GM12878 (cell line): ENCODE measurements at regions not wholly inside any gene's neighbourhood (a gene's known extent, or its start where the extent isn't known, plus 50 kb on each side); places are given as distances from the start of the nearest gene placed in this dataset.

ENCODE experiments used
- ATAC-seq: fragments of 200-7000 bp; cut with Tn5 transposase; 3 replicates; pipeline ENCODE4 v1.9.1; 2020; ENCODE audit warnings: mild to moderate bottlenecking, moderate library complexity
- BruUV-seq: library from RNA; stranded (reverse); fragments of 400-500 nt; replicated peaks from 2 replicates; lab custom pipeline; 2021; lab: Mats Ljungman, UMichigan
- CTCF ChIA-PET: fragments of 300-600 bp; sonication (Branson Sonifier 250); formaldehyde crosslinking; extraction: SDS; loops from one replicate; lab custom pipeline; 2021; ENCODE audit warnings: inconsistent platforms; lab: Yijun Ruan, JAX
- POLR2A ChIA-PET: fragments of 350-600 bp; formaldehyde crosslinking; extraction: SDS; loops from one replicate; lab custom pipeline; 2021; ENCODE audit warnings: inconsistent platforms; lab: Charles Lee
- RAD21 ChIA-PET: fragments of 300-600 bp; sonication (Branson Sonifier 250); formaldehyde crosslinking; loops from one replicate; lab custom pipeline; 2023; ENCODE audit warnings: antibody characterized with exemption; ENCODE audit not compliant: unreplicated experiment; lab: Charles Lee
- SMC1A ChIA-PET: fragments of 300-600 bp; sonication (Branson Sonifier 250); formaldehyde crosslinking; loops from one replicate; lab custom pipeline; 2023; ENCODE audit not compliant: unreplicated experiment, uncharacterized antibody; lab: Charles Lee
- DNase-seq: peaks from one replicate; pipeline ENCODE4 v3.0.0-alpha.2; 2011; ENCODE audit warnings: low read depth, low spot score
- FAIRE-seq: peaks from 3 replicates; lab custom pipeline; 2011; peaks lifted over from hg19 to GRCh38; lab: Jason Lieb, UNC
- H2AFZ ChIP-seq: 2 replicates; pipeline ENCODE4 v1.6.0; 2011; ENCODE audit warnings: low read depth, low read length, control low read depth; ENCODE audit not compliant: control insufficient read depth
- H3K27ac ChIP-seq: 2 replicates; pipeline ENCODE4 v1.5.1; 2011; ENCODE audit warnings: control low read depth; ENCODE audit not compliant: control insufficient read depth, insufficient read depth
- H3K27me3 ChIP-seq, 2 experiments: replicated peaks in 1 of 2; 2 replicates each; pipeline versions ENCODE4 v1.6.0 to v1.6.1; 2011; ENCODE audit warnings: low read length in 1 of 2; ENCODE audit not compliant: control insufficient read depth in 2 of 2, insufficient read depth in 2 of 2
- H3K36me3 ChIP-seq, 2 experiments: 2 replicates each; pipeline ENCODE4 v1.5.1; 2011; ENCODE audit warnings: low read length in 1 of 2; ENCODE audit not compliant: control insufficient read depth in 2 of 2, insufficient read depth in 2 of 2
- H3K4me1 ChIP-seq: 2 replicates; pipeline ENCODE4 v1.6.1; 2011; ENCODE audit warnings: mild to moderate bottlenecking, low read length, moderate library complexity, mixed read lengths; ENCODE audit not compliant: control insufficient read depth, insufficient read depth
- H3K4me2 ChIP-seq: 2 replicates; pipeline ENCODE4 v1.6.0; 2011; ENCODE audit warnings: control low read depth; ENCODE audit not compliant: control insufficient read depth, insufficient read depth
- H3K4me3 ChIP-seq: fragments of 200-600 bp; sonication (generic); 2 replicates; pipeline ENCODE4 v1.5.1; 2016
- H3K79me2 ChIP-seq: 2 replicates; pipeline ENCODE4 v1.6.0; 2011; ENCODE audit warnings: low read length; ENCODE audit not compliant: control insufficient read depth, insufficient read depth
- H3K9ac ChIP-seq: 2 replicates; pipeline ENCODE4 v1.8.0; 2011; ENCODE audit warnings: low read length, control low read depth, mixed read lengths; ENCODE audit not compliant: control insufficient read depth, insufficient read depth
- H3K9me3 ChIP-seq: replicated peaks from 3 replicates; pipeline ENCODE4 v1.5.1; 2011; ENCODE audit warnings: mild to moderate bottlenecking, low read length; ENCODE audit not compliant: control insufficient read depth, insufficient read depth
- H4K20me1 ChIP-seq: 2 replicates; pipeline ENCODE4 v1.6.0; 2011; ENCODE audit not compliant: control insufficient read depth, insufficient read depth
- BACH1 ChIP-seq: fragments of 450-650 bp; IDR thresholded peaks from 2 replicates; pipeline ENCODE4 v1.6.1; 2017; ENCODE audit warnings: mild to moderate bottlenecking, borderline replicate concordance
- BCL11A ChIP-seq: IDR thresholded peaks from 2 replicates; pipeline ENCODE4 v1.6.1; 2011; ENCODE audit warnings: low read depth, low read length
- CREB1 ChIP-seq: IDR thresholded peaks from 2 replicates; pipeline ENCODE4 v1.6.1; 2012; ENCODE audit warnings: low read depth, mild to moderate bottlenecking, inconsistent platforms
- EGR1 ChIP-seq, 2 experiments: IDR thresholded peaks; 1 replicate in 1 of 2; 2 replicates in 1 of 2; pipeline ENCODE4 v1.6.1; 2011 to 2012; ENCODE audit warnings: low read depth in 2 of 2, low read length in 2 of 2, borderline replicate concordance in 1 of 2, mild to moderate bottlenecking in 1 of 2, moderate library complexity in 1 of 2
- EP300 ChIP-seq, 2 experiments: fragments of 150-350 bp in 1 of 2; IDR thresholded peaks; 2 replicates each; pipeline ENCODE4 v1.6.1; 2011 to 2012; ENCODE audit warnings: low read depth in 2 of 2, low read length in 2 of 2, borderline replicate concordance in 1 of 2, improper control_type of control experiment in 1 of 2, inconsistent platforms in 1 of 2; ENCODE audit not compliant: control insufficient read depth in 1 of 2
- IKZF1 ChIP-seq: fragments of 450-650 bp; conservative IDR thresholded peaks from 2 replicates; pipeline ENCODE4 v1.6.1; 2017; ENCODE audit warnings: antibody characterized with exemption, mild to moderate bottlenecking
- KLF5 ChIP-seq: fragments of 450-650 bp; IDR thresholded peaks from 2 replicates; pipeline ENCODE4 v1.6.1; 2014; ENCODE audit warnings: mild to moderate bottlenecking; ENCODE audit not compliant: partially characterized antibody
- NFIC ChIP-seq: IDR thresholded peaks from 2 replicates; pipeline ENCODE4 v1.6.1; 2012; ENCODE audit warnings: low read depth, mild to moderate bottlenecking, inconsistent platforms, low read length, moderate library complexity
- RBBP5 ChIP-seq: fragments of 200-600 bp; sonication (generic); conservative IDR thresholded peaks from 2 replicates; pipeline ENCODE4 v1.6.1; 2016
- SIX5 ChIP-seq: IDR thresholded peaks from 2 replicates; pipeline ENCODE4 v1.6.1; 2011; ENCODE audit warnings: mild to moderate bottlenecking, low read depth, low read length, moderate library complexity; ENCODE audit not compliant: severe bottlenecking
- ZBED1 ChIP-seq: IDR thresholded peaks from 2 replicates; pipeline ENCODE4 v1.6.1; 2016; ENCODE audit warnings: borderline replicate concordance
- ZBTB40 ChIP-seq: fragments of 450-650 bp; IDR thresholded peaks from 2 replicates; pipeline ENCODE4 v1.6.1; 2016; ENCODE audit warnings: mild to moderate bottlenecking, moderate library complexity, borderline replicate concordance
- WGBS: methylation state at CpG from one replicate; pipeline ENCODE4 v1.1.6; 2016; ENCODE audit warnings: low lambda C conversion rate; ENCODE audit not compliant: insufficient replicate concordance, insufficient coverage; ENCODE audit errors: missing lambda C conversion rate; 5-methylcytosine and 5-hydroxymethylcytosine counted together
- in situ Hi-C: fragments of 300-500 bp; cut with MboI; formaldehyde crosslinking; loops from 9 replicates; pipeline ENCODE4 v1.14.3; 2018; ENCODE audit warnings: mixed read lengths
- intact Hi-C: fragments of 100-400 bp; cut with micrococcal nuclease; formaldehyde crosslinking; loops from one replicate; pipeline ENCODE4 v1.14.2; 2022; ENCODE audit not compliant: unreplicated experiment

- POLR2A ChIA-PET, result no interaction called here
- SMC1A ChIA-PET, result no interaction called here
- Histone ChIP-seq H3K4me2 (no peak overlapping the region), H3K9ac (no peak overlapping the region), H3K27me3 (no peaks in the 10 kb centered on the region), H3K79me2 (no peaks in the 10 kb centered on the region), H4K20me1 (no peaks in the 10 kb centered on the region), H3K4me3 (no peak overlapping the region), H3K4me1 (no peaks in the 10 kb centered on the region), H3K9me3 (no peaks in the 10 kb centered on the region; the same call in 2 of the 3 replicates), H3K36me3 (no peaks in the 10 kb centered on the region), H3K27ac (no peak overlapping the region), H2AFZ (no peak overlapping the region)
- 13% methylated on average over 10 of the region's 10 CpGs for whole genome bisulfite sequencing
- CTCF ChIA-PET, result no interaction called here
- ATAC-seq (no peak), FAIRE-seq (no peak), DNase-seq (no peak)
- BruUV-seq, result no TSS peak
- in situ Hi-C loops (no loop called here), intact Hi-C loops (no loop called here)
- RAD21 ChIA-PET, result no interaction called here
- no peak for TF ChIP-seq KLF5
- TF ChIP-seq EP300 (IDR thresholded peaks at IDR 0.05; ENCODE audit: borderline replicate concordance in 1 of 2, control insufficient read depth in 1 of 2, low read depth in 2 of 2, low read length in 2 of 2), result no peak
- TF ChIP-seq BCL11A, result no peak
- no peak for TF ChIP-seq RBBP5
- TF ChIP-seq BACH1, result no peak
- TF ChIP-seq CREB1, result no peak
These were observed 196.5 kb downstream of the UBE3A start for GRCh38 chr15:25242166-25242879.

- Histone ChIP-seq H3K9me3 (no peaks in the 10 kb centered on the region; the same call in 2 of the 3 replicates), H3K27ac (no peak overlapping the region), H4K20me1 (no peaks in the 10 kb centered on the region), H3K4me2 (no peak overlapping the region), H3K4me1 (no peaks in the 10 kb centered on the region), H3K79me2 (no peaks in the 10 kb centered on the region), H3K9ac (no peak overlapping the region), H3K27me3 (no peaks in the 10 kb centered on the region), H3K4me3 (no peak overlapping the region), H3K36me3 (no peaks in the 10 kb centered on the region), H2AFZ (no peak overlapping the region)
- ChIA-PET SMC1A (no interaction called here), RAD21 (no interaction called here), POLR2A (no interaction called here), CTCF (no interaction called here)
- no peak for ATAC-seq
- no peak for FAIRE-seq
- 17% methylated on average over 13 of the region's 15 CpGs for WGBS
- in situ Hi-C loops, result no loop called here
- intact Hi-C loops, result no loop called here
- no peak for DNase-seq
- BruUV-seq, result no TSS peak
- no peak for TF ChIP-seq BCL11A
- no peak for TF ChIP-seq ZBED1
- TF ChIP-seq EGR1 (IDR thresholded peaks at IDR 0.05; ENCODE audit: borderline replicate concordance in 1 of 2, low read depth in 2 of 2, low read length in 2 of 2), result no peak
- no peak for TF ChIP-seq IKZF1
- TF ChIP-seq ZBTB40, result no peak
- TF ChIP-seq SIX5, result no peak
- no peak for TF ChIP-seq NFIC
- TF ChIP-seq CREB1, result no peak
These were observed 195.6 kb downstream of the UBE3A start for GRCh38 chr15:25242957-25243799.
